ENCODE measurements at regions not wholly inside any gene's neighbourhood (a gene's known extent, or its start where the extent isn't known, plus 50 kb on each side); places are given as distances from the start of the nearest gene placed in this dataset.

DNA sequence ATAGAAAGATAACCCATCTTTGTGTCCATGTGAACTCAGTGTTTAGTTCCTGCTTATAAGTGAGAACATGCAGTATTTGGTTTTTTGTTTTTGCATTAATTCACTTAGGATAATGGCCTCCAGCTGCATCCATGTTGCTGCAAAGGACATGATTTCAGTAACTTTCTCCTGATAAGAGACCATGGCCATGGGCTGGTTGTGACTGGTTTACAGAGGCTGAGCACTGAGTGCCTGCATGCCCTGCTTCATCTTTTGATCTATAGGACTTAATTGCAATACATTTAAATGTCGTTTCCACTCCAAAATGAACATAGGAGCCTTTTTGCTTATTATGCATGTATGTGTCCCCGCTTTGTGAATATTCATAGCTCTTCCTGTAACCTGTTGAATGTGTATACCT lies 101.3 kb upstream of the IGFBP3 start (continued):
- TF ChIP-seq, protein P1, sequence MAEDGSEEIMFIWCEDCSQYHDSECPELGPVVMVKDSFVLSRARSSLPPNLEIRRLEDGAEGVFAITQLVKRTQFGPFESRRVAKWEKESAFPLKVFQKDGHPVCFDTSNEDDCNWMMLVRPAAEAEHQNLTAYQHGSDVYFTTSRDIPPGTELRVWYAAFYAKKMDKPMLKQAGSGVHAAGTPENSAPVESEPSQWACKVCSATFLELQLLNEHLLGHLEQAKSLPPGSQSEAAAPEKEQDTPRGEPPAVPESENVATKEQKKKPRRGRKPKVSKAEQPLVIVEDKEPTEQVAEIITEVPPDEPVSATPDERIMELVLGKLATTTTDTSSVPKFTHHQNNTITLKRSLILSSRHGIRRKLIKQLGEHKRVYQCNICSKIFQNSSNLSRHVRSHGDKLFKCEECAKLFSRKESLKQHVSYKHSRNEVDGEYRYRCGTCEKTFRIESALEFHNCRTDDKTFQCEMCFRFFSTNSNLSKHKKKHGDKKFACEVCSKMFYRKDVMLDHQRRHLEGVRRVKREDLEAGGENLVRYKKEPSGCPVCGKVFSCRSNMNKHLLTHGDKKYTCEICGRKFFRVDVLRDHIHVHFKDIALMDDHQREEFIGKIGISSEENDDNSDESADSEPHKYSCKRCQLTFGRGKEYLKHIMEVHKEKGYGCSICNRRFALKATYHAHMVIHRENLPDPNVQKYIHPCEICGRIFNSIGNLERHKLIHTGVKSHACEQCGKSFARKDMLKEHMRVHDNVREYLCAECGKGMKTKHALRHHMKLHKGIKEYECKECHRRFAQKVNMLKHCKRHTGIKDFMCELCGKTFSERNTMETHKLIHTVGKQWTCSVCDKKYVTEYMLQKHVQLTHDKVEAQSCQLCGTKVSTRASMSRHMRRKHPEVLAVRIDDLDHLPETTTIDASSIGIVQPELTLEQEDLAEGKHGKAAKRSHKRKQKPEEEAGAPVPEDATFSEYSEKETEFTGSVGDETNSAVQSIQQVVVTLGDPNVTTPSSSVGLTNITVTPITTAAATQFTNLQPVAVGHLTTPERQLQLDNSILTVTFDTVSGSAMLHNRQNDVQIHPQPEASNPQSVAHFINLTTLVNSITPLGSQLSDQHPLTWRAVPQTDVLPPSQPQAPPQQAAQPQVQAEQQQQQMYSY (CRISPR knock-in tag; IDR thresholded peaks at IDR 0.05), result no peak
- TF ChIP-seq, protein P2, sequence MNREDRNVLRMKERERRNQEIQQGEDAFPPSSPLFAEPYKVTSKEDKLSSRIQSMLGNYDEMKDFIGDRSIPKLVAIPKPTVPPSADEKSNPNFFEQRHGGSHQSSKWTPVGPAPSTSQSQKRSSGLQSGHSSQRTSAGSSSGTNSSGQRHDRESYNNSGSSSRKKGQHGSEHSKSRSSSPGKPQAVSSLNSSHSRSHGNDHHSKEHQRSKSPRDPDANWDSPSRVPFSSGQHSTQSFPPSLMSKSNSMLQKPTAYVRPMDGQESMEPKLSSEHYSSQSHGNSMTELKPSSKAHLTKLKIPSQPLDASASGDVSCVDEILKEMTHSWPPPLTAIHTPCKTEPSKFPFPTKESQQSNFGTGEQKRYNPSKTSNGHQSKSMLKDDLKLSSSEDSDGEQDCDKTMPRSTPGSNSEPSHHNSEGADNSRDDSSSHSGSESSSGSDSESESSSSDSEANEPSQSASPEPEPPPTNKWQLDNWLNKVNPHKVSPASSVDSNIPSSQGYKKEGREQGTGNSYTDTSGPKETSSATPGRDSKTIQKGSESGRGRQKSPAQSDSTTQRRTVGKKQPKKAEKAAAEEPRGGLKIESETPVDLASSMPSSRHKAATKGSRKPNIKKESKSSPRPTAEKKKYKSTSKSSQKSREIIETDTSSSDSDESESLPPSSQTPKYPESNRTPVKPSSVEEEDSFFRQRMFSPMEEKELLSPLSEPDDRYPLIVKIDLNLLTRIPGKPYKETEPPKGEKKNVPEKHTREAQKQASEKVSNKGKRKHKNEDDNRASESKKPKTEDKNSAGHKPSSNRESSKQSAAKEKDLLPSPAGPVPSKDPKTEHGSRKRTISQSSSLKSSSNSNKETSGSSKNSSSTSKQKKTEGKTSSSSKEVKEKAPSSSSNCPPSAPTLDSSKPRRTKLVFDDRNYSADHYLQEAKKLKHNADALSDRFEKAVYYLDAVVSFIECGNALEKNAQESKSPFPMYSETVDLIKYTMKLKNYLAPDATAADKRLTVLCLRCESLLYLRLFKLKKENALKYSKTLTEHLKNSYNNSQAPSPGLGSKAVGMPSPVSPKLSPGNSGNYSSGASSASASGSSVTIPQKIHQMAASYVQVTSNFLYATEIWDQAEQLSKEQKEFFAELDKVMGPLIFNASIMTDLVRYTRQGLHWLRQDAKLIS (CRISPR knock-in tag; IDR thresholded peaks at IDR 0.05; ENCODE audit: borderline replicate concordance), result no peak

DNA sequence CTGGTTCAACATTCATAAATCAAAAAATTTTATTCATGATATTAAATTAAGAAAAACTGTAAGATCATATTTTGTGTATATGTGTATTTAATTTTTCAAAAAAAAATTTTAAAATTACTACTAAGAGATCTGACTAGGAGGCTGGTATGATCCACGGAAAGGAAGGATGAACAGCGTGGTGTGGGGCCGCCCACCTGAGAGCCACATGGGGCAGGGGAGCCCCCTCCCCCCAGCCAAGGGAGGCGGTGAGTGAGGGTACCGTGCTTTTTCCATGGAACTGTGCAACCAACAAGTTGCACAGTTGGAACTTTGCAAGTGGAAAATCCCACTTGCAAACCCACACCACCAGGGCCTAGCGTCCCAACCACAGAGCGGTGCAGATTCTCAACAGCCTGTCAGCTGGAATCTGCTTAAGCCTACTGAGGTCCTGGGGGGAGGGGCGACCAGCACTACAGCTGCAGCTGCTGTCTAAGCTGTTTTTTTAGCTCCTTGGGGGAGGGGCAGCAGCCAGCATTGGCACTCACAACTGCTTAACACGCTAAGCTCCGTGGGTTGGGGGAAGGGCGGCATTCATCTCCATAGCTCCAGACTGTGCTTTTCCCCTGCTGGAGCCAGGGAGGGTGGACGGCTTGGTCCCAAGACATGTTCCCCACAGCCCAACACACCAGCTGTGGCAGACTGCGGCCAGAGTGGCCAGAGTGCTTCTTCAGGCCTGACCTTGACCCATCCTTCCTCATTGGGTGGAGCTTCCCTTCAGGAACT lies 94.2 kb upstream of the IGFBP3 start:
- POLR2A ChIA-PET, result no interaction called here
- Mint-ChIP-seq H3K4me3 (peak overlapping the region; percentile 50), H3K4me1 (peaks cover 33% of the 10 kb centered on the region), H3K27me3 (ENCODE audit: low read depth) (no peaks in the 10 kb centered on the region; the same call in 1 of the 2 replicates), H3K36me3 (0 out of 2 replicates have a peak, but pooled peaks cover 3% of the 10 kb centered on the region), H3K27ac (peak overlapping the region; percentile 87), H3K9me3 (peaks cover 25% of the 10 kb centered on the region)
- ATAC-seq (peak; percentile 95), DNase-seq (ENCODE audit: low spot score) (peak; percentile 90)
- CTCF ChIA-PET, result interaction anchor here (1.2 kb wide), 3 partner anchors 49 to 137 kb away, joined by 3 to 15 read pairs (median 4); no protein-coding TSS in a partner anchor
- no peak for TF ChIP-seq IRF2 (CRISPR knock-in tag; IDR thresholded peaks at IDR 0.05; ENCODE audit: borderline replicate concordance, low read depth)
- TF ChIP-seq, protein P3, sequence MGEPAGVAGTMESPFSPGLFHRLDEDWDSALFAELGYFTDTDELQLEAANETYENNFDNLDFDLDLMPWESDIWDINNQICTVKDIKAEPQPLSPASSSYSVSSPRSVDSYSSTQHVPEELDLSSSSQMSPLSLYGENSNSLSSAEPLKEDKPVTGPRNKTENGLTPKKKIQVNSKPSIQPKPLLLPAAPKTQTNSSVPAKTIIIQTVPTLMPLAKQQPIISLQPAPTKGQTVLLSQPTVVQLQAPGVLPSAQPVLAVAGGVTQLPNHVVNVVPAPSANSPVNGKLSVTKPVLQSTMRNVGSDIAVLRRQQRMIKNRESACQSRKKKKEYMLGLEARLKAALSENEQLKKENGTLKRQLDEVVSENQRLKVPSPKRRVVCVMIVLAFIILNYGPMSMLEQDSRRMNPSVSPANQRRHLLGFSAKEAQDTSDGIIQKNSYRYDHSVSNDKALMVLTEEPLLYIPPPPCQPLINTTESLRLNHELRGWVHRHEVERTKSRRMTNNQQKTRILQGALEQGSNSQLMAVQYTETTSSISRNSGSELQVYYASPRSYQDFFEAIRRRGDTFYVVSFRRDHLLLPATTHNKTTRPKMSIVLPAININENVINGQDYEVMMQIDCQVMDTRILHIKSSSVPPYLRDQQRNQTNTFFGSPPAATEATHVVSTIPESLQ (CRISPR knock-in tag; IDR thresholded peaks at IDR 0.05), result no peak
- TF ChIP-seq ZNF396 (CRISPR knock-in tag; IDR thresholded peaks at IDR 0.05; ENCODE audit: borderline replicate concordance), result no peak
- TF ChIP-seq ATF1 (CRISPR knock-in tag; IDR thresholded peaks at IDR 0.05), result no peak
- TF ChIP-seq, protein P1 (CRISPR knock-in tag; IDR thresholded peaks at IDR 0.05), result no peak
- no peak for TF ChIP-seq FOXJ3 (CRISPR knock-in tag; IDR thresholded peaks at IDR 0.05; ENCODE audit: borderline replicate concordance)
- no peak for TF ChIP-seq MXD4 (CRISPR knock-in tag; IDR thresholded peaks at IDR 0.05; ENCODE audit: borderline replicate concordance)
- TF ChIP-seq, protein P2 (CRISPR knock-in tag; IDR thresholded peaks at IDR 0.05; ENCODE audit: borderline replicate concordance), result no peak
- TF ChIP-seq, protein P4, sequence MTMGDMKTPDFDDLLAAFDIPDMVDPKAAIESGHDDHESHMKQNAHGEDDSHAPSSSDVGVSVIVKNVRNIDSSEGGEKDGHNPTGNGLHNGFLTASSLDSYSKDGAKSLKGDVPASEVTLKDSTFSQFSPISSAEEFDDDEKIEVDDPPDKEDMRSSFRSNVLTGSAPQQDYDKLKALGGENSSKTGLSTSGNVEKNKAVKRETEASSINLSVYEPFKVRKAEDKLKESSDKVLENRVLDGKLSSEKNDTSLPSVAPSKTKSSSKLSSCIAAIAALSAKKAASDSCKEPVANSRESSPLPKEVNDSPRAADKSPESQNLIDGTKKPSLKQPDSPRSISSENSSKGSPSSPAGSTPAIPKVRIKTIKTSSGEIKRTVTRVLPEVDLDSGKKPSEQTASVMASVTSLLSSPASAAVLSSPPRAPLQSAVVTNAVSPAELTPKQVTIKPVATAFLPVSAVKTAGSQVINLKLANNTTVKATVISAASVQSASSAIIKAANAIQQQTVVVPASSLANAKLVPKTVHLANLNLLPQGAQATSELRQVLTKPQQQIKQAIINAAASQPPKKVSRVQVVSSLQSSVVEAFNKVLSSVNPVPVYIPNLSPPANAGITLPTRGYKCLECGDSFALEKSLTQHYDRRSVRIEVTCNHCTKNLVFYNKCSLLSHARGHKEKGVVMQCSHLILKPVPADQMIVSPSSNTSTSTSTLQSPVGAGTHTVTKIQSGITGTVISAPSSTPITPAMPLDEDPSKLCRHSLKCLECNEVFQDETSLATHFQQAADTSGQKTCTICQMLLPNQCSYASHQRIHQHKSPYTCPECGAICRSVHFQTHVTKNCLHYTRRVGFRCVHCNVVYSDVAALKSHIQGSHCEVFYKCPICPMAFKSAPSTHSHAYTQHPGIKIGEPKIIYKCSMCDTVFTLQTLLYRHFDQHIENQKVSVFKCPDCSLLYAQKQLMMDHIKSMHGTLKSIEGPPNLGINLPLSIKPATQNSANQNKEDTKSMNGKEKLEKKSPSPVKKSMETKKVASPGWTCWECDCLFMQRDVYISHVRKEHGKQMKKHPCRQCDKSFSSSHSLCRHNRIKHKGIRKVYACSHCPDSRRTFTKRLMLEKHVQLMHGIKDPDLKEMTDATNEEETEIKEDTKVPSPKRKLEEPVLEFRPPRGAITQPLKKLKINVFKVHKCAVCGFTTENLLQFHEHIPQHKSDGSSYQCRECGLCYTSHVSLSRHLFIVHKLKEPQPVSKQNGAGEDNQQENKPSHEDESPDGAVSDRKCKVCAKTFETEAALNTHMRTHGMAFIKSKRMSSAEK (CRISPR knock-in tag; IDR thresholded peaks at IDR 0.05; ENCODE audit: borderline replicate concordance), result 0 out of 2 replicates have a peak, but pooled peaks have one; percentile 3
- TF ChIP-seq, protein P5, sequence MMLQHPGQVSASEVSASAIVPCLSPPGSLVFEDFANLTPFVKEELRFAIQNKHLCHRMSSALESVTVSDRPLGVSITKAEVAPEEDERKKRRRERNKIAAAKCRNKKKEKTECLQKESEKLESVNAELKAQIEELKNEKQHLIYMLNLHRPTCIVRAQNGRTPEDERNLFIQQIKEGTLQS (CRISPR knock-in tag; conservative IDR thresholded peaks at IDR 0.05), result no peak
